ENCODE measurements at regions not wholly inside any gene's neighbourhood (a gene's known extent, or its start where the extent isn't known, plus 50 kb on each side); places are given as distances from the start of the nearest gene placed in this dataset.

DNA sequence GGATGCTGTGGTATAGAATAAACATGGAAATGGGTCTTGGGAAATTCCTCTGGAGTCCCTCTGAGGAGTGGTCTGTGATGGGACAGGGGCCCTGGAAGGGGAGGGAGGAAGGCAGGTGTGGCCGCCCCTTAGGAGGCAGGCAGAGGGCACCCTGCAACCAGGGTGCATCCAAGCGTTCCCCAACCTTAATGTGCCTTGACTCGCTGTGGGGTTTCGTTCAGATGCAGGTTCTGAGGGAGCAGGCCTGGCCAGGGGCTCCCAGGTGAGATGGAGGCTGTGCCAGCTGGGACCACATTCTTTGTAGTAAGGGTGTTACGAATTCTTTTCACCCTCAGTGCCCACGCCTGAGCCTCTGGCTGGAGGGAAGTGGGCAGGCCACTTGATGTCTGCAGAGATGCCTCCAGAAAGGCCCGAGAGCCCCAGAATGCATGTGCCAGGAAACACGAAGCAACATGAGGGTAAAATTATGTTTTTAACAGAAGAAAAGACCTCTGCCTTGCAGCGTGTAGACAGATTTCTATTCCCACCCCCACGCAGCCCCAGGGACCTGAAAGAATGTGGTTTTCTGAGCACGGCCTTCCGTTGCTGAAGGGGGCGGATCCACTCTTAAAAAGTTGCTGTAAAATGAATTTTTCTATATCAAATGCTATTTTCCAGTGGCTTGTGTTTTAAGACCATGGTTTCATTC, 150.4 kb upstream of the IER5L start:
- no peak overlapping the region for H3K9ac ChIP-seq
- H3K9me3 ChIP-seq (ENCODE audit: low read depth) = no peaks in the 10 kb centered on the region
- H3K4me2 ChIP-seq (ENCODE audit: unreplicated experiment) = no peak overlapping the region
- no peaks in the 10 kb centered on the region for H3K79me2 ChIP-seq (ENCODE audit: insufficient read depth)
- H3K27me3 ChIP-seq (replicated peaks; ENCODE audit: insufficient read depth) = no peaks in the 10 kb centered on the region
- H3F3A ChIP-seq (ENCODE audit: insufficient read depth) = peaks cover 18% of the 10 kb centered on the region
- TF ChIP-seq EZH2phosphoT487 (IDR thresholded peaks at IDR 0.05; ENCODE audit: insufficient read depth, low read depth) = no peak
- no peak for TF ChIP-seq EZH2 (IDR thresholded peaks at IDR 0.05; ENCODE audit: insufficient read depth, poor library complexity, severe bottlenecking)
- H3K4me1 ChIP-seq (ENCODE audit: insufficient read depth) = 0 out of 2 replicates have a peak, but pooled peaks cover under 1% of the 10 kb centered on the region
- no peak overlapping the region for H2AFZ ChIP-seq
- H3K27ac ChIP-seq = no peak overlapping the region
- no peaks in the 10 kb centered on the region for H4K20me1 ChIP-seq (ENCODE audit: insufficient read depth)
- H3K36me3 ChIP-seq (ENCODE audit: low read depth) = no peaks in the 10 kb centered on the region
- in situ Hi-C loops (cut with MboI) = loop anchor here (10.0 kb wide), 1 partner anchor 276 kb away; no protein-coding TSS in a partner anchor
- H3K9me2 ChIP-seq (ENCODE audit: insufficient read depth) = no peaks in the 10 kb centered on the region
- WGBS, 2 experiments (ENCODE audit: low coverage in 1 of 2, low lambda C conversion rate in 2 of 2, missing lambda C conversion rate in 2 of 2) = 54 to 56% methylated on average over 13 of the region's 13 CpGs
- peak; percentile 30 for DNase-seq
- H3K4me3 ChIP-seq = no peak overlapping the region

DNA sequence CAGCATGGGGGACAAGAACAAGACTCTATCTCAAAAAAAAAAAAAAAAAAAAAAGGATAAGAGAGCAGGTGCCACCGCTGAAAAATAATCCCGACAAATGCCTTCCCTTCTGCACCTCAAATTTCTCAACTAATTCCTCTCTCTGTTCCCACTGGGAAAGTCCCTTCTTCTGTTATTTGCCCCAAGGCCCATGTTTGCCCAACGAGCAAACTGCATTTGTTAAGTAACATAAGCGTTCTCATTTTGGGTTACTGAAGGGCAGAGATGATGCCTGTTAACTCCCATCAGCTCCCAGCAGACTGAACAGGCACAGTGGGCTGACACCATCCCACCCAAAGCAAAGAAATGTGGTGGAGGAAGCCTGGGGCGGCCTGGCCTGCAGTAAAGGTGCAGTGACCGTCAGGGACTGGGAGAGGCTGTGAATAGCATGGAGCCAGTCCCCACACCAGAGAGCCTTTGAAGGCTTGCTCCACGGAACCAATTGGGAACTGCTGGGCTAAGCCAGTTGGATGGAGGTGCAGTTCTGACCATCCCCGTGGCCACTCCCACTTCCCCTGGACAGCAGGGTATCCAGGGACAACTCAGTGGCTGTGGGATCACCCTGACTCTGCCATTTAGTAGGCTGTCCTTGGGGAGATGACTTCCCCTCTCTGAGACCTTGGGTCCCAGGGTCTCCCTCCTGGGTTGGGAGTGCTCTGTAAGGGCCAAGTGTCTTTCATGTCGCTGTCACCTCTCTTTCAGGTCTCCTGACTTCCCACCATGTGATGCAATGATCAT, 149.7 kb upstream of the IER5L start:
- no peak for DNase-seq
- Histone ChIP-seq H3K9ac (no peak overlapping the region), H3F3A (ENCODE audit: insufficient read depth) (peaks cover 14% of the 10 kb centered on the region; the same call in 1 of the 2 replicates), H3K9me3 (ENCODE audit: low read depth) (no peaks in the 10 kb centered on the region), H3K27ac (no peak overlapping the region), H4K20me1 (ENCODE audit: insufficient read depth) (no peaks in the 10 kb centered on the region), H2AFZ (no peak overlapping the region), H3K27me3 (replicated peaks; ENCODE audit: insufficient read depth) (no peaks in the 10 kb centered on the region), H3K79me2 (ENCODE audit: insufficient read depth) (no peaks in the 10 kb centered on the region), H3K36me3 (ENCODE audit: low read depth) (no peaks in the 10 kb centered on the region), H3K4me2 (ENCODE audit: unreplicated experiment) (no peak overlapping the region), H3K4me3 (no peak overlapping the region), H3K9me2 (ENCODE audit: insufficient read depth) (no peaks in the 10 kb centered on the region), H3K4me1 (ENCODE audit: insufficient read depth) (no peaks in the 10 kb centered on the region)
- in situ Hi-C loops (cut with MboI) = loop anchor here (10.0 kb wide), 1 partner anchor 277 kb away; no protein-coding TSS in a partner anchor
- WGBS, 2 experiments (ENCODE audit: low coverage in 1 of 2, low lambda C conversion rate in 2 of 2, missing lambda C conversion rate in 2 of 2) = 85 to 86% methylated on average over 9 of the region's 9 CpGs
- no peak for TF ChIP-seq EZH2phosphoT487 (IDR thresholded peaks at IDR 0.05; ENCODE audit: insufficient read depth, low read depth)
- no peak for TF ChIP-seq EZH2 (IDR thresholded peaks at IDR 0.05; ENCODE audit: insufficient read depth, poor library complexity, severe bottlenecking)

DNA sequence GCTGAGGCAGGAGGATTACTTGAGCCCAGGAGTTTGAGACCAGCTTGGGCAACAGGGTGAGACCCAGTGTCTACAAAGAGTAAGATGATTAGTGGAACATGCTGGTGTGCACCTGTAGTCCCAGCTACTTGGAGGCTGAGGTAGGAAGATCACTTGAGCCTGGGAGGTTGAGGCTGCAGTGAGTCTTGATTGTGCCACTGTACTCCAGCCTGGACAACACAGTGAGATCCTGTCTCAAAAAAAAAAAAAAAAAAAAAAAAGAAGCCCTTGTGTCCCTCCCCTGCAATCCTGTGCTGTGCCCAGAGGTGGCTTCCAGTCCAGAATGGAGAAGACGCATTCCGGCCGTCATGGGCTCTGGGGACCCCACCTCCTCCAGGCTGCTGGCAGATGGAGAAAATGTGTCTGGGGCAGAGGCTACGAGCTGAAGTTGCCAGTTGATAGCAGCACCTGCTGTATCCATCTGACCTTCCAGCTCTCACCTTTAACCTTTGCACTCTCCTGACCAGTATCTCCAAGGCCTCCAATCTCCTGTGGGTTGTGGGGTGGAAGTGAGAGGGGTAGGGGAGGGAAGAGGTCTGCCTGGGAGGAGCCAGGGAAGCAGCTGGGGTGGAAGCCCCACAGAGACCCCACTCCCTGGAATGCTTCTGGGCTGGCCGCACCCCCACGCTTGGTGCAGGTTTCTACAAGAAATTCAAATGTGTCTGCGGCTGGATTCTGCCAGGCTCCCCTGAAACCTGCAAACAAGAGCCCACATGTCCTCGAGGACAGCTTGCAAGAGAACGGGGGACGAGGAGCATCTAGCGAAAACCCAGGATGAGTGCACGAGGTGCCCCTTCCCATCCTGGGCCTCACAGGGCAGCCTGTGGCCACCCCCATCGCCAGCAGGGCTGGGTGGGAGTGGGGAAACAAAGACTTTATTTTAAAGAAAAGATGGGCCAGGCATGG, 148.3 kb upstream of the IER5L start:
- Histone ChIP-seq H2AFZ (no peak overlapping the region), H3K4me2 (ENCODE audit: unreplicated experiment) (no peak overlapping the region), H3K4me1 (ENCODE audit: insufficient read depth) (no peaks in the 10 kb centered on the region), H3K27ac (no peak overlapping the region), H3F3A (ENCODE audit: insufficient read depth) (no peaks in the 10 kb centered on the region; the same call in 1 of the 2 replicates), H3K9me3 (ENCODE audit: low read depth) (no peaks in the 10 kb centered on the region), H3K36me3 (ENCODE audit: low read depth) (no peaks in the 10 kb centered on the region), H3K27me3 (replicated peaks; ENCODE audit: insufficient read depth) (no peaks in the 10 kb centered on the region), H3K9ac (no peak overlapping the region), H3K4me3 (no peak overlapping the region), H4K20me1 (ENCODE audit: insufficient read depth) (no peaks in the 10 kb centered on the region), H3K9me2 (ENCODE audit: insufficient read depth) (no peaks in the 10 kb centered on the region), H3K79me2 (ENCODE audit: insufficient read depth) (no peaks in the 10 kb centered on the region)
- no peak for DNase-seq
- TF ChIP-seq EZH2 (IDR thresholded peaks at IDR 0.05; ENCODE audit: insufficient read depth, poor library complexity, severe bottlenecking) (no peak), EZH2phosphoT487 (IDR thresholded peaks at IDR 0.05; ENCODE audit: insufficient read depth, low read depth) (no peak)
- in situ Hi-C loops (cut with MboI) = loop anchor here (10.0 kb wide), 1 partner anchor 278 kb away; no protein-coding TSS in a partner anchor
- WGBS, 2 experiments (ENCODE audit: low coverage in 1 of 2, low lambda C conversion rate in 2 of 2, missing lambda C conversion rate in 2 of 2) = 90% methylated on average over 11 to 13 of the region's 13 CpGs

Measured in GM23248 (cell line).